ENCODE measurements at regions not wholly inside any gene's neighbourhood (a gene's known extent, or its start where the extent isn't known, plus 50 kb on each side); places are given as distances from the start of the nearest gene placed in this dataset.

DNA sequence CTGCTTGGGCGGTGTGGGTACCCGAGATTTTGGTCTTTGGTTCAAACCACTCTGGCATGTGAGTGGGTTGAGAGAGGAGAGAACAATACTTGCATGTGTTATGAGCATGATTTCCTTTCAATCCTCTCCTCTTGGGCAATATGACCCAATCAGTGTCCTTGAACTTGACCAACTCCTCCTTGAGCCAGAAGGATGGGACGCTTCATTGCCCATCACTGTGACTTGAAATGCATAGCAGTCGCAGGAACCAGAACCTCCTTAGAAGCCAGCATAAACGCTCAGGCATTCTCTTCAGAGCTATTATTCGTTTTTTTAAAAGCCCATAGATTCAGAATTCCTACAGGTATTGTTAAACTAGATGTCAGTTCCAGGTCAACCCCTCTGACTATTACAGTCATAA is 367.4 kb downstream of the HAPSTR1 start:
- TF ChIP-seq ZFP30 (CRISPR knock-in tag; IDR thresholded peaks at IDR 0.05) (no peak), ZNF8 (CRISPR knock-in tag; IDR thresholded peaks at IDR 0.05) (no peak), ZNF70 (CRISPR knock-in tag; IDR thresholded peaks at IDR 0.05) (no peak), GLIS3 (CRISPR knock-in tag; IDR thresholded peaks at IDR 0.05) (no peak), BACH2 (CRISPR knock-in tag; IDR thresholded peaks at IDR 0.05; ENCODE audit: borderline replicate concordance) (no peak), RARB (CRISPR knock-in tag; IDR thresholded peaks at IDR 0.05) (no peak), SNAI2 (CRISPR knock-in tag; IDR thresholded peaks at IDR 0.05) (no peak), ZC3H10 (CRISPR knock-in tag; IDR thresholded peaks at IDR 0.05) (no peak)
- TF ChIP-seq, protein P1, sequence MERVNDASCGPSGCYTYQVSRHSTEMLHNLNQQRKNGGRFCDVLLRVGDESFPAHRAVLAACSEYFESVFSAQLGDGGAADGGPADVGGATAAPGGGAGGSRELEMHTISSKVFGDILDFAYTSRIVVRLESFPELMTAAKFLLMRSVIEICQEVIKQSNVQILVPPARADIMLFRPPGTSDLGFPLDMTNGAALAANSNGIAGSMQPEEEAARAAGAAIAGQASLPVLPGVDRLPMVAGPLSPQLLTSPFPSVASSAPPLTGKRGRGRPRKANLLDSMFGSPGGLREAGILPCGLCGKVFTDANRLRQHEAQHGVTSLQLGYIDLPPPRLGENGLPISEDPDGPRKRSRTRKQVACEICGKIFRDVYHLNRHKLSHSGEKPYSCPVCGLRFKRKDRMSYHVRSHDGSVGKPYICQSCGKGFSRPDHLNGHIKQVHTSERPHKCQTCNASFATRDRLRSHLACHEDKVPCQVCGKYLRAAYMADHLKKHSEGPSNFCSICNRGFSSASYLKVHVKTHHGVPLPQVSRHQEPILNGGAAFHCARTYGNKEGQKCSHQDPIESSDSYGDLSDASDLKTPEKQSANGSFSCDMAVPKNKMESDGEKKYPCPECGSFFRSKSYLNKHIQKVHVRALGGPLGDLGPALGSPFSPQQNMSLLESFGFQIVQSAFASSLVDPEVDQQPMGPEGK (CRISPR knock-in tag; IDR thresholded peaks at IDR 0.05; ENCODE audit: borderline replicate concordance) = no peak
- TF ChIP-seq, protein P2, sequence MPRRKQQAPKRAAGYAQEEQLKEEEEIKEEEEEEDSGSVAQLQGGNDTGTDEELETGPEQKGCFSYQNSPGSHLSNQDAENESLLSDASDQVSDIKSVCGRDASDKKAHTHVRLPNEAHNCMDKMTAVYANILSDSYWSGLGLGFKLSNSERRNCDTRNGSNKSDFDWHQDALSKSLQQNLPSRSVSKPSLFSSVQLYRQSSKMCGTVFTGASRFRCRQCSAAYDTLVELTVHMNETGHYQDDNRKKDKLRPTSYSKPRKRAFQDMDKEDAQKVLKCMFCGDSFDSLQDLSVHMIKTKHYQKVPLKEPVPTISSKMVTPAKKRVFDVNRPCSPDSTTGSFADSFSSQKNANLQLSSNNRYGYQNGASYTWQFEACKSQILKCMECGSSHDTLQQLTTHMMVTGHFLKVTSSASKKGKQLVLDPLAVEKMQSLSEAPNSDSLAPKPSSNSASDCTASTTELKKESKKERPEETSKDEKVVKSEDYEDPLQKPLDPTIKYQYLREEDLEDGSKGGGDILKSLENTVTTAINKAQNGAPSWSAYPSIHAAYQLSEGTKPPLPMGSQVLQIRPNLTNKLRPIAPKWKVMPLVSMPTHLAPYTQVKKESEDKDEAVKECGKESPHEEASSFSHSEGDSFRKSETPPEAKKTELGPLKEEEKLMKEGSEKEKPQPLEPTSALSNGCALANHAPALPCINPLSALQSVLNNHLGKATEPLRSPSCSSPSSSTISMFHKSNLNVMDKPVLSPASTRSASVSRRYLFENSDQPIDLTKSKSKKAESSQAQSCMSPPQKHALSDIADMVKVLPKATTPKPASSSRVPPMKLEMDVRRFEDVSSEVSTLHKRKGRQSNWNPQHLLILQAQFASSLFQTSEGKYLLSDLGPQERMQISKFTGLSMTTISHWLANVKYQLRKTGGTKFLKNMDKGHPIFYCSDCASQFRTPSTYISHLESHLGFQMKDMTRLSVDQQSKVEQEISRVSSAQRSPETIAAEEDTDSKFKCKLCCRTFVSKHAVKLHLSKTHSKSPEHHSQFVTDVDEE (CRISPR knock-in tag; IDR thresholded peaks at IDR 0.05) = no peak

Data from SK-N-SH treated with all-trans-retinoic acid at 6 μM for 48 hours (cell line).